AG20443 (cell line): ENCODE measurements at regions not wholly inside any gene's neighbourhood (a gene's known extent, or its start where the extent isn't known, plus 50 kb on each side); places are given as distances from the start of the nearest gene placed in this dataset.
"Not testable (repeated sequence)": the region's sequence is repeated elsewhere in the genome, so short reads cannot be mapped to it uniquely, and the experiment has no call there.

Experiments used
- DNase-seq: peaks from one replicate; pipeline ENCODE4 v3.0.0; 2012; ENCODE audit warnings: low spot score, mixed read lengths

DNA sequence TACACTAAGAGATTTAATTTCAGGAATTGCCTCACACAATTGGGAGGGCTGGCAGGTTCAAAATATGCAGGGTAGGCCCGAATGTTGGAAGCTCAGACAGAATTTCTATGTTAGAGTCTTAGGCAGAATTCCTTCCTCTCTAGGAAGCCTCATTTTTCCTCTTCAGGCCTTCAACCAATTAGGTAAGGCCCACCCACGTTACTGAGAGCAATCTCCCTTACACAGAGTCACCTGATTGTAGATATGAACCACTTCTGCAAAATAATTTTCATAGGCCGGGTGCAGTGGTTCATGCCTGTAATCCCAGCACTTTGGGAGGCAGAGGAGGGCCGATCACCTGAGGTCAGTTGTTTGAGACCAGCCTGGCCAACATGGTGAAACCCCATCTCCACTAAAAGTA lies 50.2 kb upstream of the HIVEP1 start:
- no peak for DNase-seq

DNA sequence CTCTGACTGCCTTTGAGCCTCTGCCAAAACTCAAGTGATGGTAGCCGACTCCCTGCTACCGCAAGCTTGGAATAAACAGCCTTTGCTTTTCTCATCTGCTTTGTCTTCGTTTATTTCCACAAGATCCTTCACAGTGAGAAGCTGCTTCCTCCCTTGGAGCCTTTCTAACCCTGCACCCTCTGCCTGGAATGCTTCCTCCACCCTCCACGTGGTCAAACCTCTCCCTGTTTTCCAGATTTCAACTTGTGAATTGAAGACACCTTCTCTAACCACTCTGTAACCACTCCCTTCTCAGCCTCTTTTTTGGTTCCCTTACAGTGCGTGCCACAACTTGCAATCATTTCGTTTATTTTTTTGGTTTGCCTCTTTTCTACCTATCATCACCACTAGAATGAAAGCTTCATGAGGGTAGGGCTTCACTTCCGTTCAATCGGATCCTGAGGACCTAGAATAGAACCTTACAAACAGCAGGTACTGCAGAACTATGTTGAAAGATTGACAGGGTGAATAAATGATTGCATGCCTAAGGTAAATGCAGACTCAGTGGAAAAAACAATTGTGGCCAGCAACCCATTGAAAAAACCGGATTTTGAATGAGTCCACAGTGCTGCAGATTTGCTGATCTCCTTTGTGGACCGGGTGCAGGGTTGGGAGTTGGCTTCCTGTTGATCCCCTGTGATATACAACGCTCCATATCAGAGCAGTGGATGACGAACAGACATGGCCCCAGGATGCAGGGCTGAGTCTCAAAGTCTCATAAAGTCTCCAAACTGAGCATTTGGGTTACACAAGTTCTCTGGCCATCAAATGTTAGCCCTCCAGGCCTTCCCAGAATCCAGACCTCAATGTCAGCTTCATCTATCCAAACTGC lies 51.0 kb upstream of the HIVEP1 start:
- no peak for DNase-seq

DNA sequence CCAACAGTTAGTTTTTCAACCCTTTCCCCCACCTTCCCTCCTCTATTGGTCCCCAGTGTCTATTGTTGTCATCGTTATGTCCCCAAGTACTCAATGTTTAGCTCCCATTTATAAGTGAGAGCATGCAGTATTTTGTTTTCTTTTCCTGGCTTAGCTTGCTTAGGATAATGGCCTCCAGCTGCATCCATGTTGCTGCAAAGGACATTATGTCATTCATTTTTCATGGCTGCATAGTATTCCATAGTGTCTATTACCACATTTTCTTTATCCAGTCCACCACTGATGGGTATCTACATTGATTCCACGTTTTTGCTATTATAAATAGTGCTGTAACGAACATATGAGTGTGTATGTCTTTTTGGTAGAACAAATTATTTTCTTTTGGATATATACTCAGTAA lies 55.3 kb upstream of the HIVEP1 start:
- DNase-seq: no peak

DNA sequence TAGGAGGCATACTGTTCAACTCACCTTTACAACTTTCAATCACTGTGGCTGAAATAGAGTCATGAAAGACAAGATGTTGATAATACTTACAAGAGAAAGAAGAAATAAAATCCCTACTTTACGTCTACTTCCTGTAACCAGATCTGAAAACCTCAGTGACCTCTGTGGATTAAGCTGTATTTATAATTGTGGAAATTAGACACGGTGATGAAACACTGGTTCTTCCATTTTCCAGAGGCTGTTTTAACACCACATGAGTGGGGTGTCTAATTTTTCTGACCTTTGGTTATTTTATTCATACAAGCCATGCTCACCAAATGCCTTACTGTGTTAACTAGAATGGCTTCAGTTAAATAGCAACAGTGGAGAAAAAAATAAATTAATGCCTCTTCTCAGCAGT lies 58.5 kb upstream of the HIVEP1 start:
- no peak for DNase-seq

DNA sequence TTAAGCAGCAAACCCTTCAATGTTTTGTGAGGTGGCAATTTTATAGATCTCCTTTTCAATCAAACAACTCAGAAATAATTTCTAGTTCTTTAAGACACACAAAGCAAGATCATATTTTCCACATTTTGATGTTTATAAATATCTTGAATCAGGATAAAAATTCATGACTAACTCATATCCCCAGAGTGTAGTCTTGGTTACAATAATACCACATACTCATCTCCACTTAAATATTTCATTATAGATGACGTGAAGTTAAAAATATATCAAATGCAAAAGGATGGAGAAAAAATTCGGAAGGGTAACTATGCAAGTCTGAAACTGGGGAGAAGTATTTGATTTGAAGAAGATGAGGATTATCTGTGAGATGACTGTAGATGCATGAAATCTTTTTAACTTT lies 59.8 kb upstream of the HIVEP1 start:
- no peak for DNase-seq

DNA sequence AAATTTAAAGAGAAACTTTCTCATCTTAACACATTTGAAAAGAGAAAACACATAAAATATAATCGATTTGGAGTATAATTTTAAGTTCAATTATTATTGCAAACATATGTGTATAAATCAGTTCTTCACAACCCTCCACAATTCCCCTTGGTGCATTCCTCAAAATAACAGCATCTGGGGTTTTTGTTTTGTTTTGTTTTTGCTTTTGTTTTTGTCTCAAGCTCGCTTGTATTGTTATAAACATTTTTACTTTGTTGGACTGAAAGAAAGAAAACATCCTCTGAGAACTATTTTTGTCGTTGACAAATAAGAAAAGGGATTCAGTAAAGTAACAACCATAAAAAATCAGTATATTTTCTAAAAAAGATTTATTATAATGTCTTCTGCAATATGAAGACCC lies 60.2 kb upstream of the HIVEP1 start:
- DNase-seq: no peak

DNA sequence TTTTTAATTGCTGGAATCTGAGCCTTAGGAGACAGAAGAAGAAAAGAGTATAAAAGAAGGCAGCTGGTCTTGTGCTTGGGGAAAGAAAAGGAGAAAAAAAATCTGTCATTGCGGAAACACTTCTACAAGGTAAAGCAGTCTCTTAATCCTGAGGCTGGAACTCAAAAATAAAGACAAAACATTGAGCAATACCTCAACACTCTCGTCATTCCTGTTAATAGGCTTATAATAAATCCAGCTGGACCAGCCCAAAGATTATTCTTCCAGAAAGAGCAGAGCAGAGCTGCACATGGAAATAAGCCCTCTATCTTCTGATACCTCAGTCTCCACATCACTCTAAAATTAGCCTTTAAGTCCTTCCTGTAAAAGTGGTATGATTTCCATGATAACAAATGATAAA lies 62.0 kb upstream of the HIVEP1 start:
- no peak for DNase-seq

DNA sequence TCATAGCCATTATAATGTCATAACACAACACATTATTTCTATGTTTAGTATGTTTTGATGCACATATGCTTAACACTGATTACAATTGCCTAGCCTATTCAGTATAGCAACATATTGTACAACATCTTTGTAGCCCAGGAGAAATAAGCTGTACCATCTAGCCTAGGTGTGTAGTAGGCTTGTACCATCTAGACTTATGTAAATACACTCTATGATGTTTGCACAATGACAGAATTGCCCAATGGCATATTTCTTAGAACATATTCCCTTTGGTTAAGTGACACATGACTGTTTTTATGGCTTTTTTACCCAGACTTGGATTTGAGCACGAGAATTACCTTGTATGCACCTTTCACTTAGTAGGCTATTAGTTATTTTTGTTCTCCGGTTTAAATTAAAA lies 64.5 kb upstream of the HIVEP1 start:
- no peak for DNase-seq

DNA sequence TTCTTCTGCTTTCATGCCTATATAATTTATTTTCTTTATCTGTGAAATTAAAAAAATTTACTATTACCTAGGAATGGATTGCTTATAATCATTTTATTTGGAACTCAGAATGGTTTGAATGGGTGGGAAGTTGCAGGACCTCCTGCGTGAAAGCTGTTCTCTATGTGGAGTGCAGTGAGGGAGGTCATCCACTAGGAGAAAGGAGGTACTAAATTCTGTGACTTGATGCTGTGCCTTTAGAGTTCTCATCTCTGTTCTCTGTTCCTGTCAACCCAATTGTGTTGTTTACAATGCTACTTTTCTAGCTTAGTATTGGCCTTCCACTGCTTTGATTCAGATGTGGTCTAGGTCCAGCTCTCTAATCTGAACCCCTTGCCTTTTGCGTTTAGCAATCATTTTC lies 65.0 kb upstream of the HIVEP1 start:
- no peak for DNase-seq

DNA sequence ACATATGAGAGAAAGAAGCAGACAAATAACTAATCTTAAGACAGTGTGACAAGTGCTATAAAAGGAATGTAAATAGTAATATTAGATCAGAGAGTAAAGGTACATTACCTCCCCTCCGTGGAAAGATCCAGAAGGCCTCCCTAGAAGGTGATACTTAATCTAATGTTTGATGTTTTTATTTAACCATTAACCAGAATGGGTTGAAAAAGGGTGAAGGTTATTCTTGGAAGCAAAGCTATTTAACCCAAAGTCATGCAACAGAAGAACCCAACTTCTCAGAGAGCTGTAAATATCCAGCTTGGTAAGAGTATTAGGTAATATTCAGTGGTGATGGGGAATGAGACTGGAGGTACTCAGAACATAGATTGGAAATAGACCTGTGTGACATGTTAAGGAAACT lies 68.0 kb upstream of the HIVEP1 start:
- DNase-seq: no peak

DNA sequence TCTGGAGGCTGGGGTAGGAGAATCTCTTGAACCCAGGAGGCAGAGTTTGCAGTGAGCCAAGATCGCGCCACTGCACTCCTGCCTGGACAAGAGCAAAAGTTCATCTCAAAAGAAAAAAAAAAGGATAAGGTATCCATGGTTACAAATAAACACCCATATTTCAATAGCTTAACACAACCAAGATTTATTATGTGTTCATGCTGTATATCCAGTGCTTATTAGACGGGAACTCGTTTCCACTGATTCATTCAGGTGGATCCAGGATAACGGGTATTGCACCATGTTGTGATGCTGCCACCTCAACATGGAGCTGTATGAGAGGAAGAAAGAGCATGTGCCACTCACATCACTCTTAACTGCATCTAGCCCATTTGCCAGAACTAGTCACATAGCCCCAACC lies 69.1 kb upstream of the HIVEP1 start:
- no peak for DNase-seq

DNA sequence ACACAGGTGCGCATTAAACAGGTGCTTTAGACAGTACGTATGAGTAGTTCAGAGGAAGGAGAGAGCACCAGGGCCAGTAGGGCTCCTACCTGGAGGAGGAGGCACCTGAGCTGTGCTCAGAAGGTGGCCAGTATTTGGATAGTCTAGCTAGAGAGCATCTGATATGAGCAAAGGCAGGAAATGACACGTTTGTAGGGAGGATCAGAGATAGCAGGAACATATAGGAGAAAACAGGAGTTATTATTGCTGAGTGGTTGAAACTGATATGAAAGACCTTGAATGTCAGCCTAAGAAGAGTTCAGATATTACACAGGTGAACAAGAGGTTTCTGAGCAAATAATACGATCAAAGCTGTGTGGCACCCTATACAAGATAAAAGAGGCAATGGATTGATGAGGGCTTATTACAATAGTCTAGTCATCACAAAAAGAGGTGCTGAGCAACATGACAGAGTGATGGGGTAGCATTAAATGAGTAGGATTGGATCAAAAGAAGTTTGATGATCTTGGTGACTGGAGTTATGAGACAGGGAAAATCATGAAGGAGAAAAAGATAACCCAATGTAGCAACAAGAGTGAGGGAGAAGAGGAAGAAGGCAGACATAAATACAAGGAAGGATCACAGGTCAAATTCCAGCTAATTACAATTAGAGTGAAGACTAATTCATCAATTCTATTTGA lies 69.8 kb upstream of the HIVEP1 start:
- DNase-seq: no peak

DNA sequence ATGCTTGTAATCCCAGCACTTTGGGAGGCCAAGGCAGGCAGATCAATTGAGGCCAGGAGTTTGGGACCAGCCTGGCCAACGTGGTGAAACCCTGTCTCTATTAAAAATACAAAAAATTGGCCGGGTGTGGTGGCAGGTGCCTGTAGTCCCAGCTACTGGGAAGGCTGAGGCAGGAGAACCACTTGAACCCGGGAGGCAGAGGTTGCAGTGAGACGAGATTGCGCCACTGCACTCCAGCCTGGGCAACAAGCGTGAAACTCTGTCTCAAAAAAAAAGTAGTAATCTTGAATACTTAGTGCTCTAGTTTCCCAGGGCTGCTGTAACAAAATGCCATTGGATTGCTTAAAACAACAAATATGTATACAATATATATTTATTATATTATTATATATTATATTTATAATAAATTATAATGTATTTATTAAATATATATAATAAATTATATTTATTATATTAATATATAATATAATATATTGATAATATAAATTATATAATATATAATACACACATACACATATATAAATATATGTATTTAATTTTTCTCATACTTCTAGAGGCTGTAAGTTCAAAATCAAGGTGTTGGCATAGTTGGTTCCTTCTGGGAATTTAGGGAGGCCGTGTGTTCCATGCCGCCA lies 71.5 kb upstream of the HIVEP1 start:
- DNase-seq: not testable (repeated sequence)

DNA sequence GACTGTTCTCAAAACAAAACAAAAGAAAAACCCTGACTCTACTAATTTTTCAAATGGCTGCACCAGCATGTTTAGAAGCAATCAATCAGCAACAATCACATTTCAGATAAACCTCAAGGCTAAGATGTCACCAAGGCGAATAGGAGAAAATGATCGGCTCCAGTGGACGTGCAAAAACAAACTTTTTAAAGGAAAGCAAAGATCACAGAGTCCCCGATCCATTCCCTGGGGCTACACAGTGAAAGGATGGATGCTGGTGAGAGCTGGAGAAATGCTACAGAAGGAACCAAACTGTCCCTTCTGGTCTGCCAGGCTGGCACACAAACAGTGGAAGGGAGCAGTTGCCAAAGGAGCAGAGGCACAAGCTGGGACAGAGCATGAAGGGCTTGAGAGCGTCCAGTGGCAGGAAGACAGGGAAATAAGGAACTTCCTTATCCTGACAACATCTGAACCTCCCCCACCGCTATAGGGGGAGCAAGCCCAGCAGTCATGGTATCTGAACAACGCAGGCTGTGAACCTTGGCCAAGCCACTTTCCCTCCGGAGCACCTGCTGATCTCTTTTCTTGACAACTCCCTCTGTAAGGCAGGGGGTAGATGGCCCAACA lies 73.7 kb upstream of the HIVEP1 start:
- DNase-seq: no peak

DNA sequence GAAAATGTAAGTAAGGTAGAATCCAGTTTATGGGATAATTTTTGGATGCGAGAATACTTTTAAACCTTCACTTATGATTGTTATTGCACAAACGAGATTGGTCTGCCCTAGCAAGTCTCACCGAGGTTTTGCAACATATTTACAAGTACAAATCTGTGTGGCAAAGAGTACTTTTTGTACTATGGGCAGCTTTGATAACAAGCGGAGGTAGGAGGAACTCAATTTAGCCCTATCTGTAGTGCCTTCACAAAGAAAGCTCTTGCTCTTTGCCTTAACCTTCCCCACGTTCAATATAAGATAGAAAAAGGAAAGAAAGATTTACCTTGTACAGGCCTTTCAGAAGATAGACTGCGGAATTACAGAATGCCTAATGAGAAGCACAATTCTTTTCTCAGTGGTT lies 77.5 kb upstream of the HIVEP1 start:
- DNase-seq: no peak

DNA sequence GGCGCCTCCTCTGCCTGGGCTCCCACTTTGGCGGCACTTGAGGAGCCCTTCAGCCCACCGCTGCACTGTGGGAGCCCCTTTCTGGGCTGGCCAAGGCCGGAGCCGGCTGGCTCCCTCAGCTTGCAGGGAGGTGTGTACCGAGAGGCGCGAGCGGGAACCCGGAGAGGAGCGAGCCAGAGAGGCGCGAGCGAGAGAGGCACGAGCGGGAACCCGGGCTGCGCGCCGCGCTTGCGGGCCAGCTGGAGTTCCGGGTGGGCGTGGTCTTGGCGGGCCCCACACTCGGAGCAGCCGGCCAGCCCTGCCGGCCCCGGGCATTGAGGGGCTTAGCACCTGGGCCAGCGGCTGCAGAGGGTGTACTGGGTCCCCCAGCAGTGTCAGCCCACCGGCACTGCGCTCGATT lies 79.2 kb upstream of the HIVEP1 start:
- DNase-seq: not testable (repeated sequence)

DNA sequence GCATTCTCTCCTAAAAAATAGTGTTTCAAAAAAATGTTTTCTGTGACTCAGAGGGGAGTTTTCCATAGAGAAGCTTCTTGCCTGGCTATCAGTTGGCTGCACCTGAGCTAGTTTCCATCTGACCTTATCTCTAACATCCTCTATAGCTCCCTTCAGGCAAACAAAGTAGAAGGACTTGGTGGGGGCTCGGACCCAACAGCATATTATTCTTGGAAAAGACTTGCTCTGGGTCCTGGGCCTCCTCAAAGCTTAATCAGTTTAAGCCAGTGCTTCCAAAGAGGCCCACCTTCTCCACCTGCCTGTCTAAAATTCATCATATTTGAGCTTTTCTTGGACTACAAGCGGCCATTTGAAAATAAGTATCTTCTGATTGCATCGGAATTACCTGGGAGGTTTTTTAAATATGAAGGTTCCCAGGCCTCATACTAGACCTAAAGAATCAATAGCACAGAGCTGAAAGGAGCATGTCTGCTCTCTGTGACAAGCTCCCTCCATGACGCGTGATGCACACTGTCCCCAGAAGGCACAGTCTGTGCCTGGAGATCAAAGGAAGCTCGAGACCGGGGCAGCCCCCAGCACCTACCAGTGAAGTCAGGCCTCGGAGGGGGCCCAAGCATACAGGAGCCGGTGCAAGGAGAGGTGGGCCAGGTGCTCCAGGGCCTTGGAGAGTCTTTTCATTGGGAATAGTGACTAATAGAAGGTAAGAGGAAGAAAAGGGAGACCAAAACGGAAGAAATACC lies 80.6 kb upstream of the HIVEP1 start:
- DNase-seq: no peak

DNA sequence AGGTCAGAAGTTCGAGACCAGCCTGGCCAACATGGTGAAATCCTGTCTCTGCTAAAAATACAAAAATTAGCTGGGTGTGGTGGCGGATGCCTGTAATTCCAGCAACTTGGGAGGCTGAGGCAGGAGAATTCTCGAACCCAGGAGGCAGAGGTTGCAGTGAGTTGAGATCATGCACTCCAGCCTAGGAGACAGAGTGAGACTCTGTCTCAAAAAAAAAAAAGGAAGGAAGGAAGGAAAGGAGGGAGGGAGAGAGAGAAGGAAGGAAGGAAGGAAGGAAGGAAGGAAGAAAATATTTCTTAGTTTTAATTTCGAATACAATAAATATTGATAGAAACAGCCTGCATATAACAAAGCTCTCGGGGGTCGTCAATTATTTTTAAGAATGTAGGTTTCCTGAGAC lies 81.3 kb upstream of the HIVEP1 start:
- DNase-seq: not testable (repeated sequence)

DNA sequence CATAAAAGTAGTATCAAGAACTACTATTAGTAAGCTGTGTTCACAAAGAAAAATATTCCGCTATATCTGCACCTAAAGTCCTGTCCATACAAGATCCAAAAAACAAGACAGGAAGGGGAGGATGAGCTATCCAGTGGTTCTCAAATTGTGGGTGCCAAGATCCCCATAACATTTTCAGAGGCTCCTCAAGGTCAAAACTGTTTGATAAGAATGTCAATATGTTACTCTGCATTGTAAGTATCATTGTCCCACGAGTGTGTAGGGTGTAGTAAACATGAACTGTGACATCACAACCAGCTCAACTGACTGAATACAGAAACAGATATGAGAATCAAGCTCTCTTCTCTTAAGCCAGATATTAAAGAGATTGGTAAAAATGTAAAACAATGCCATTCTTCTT lies 81.9 kb upstream of the HIVEP1 start:
- DNase-seq: no peak

DNA sequence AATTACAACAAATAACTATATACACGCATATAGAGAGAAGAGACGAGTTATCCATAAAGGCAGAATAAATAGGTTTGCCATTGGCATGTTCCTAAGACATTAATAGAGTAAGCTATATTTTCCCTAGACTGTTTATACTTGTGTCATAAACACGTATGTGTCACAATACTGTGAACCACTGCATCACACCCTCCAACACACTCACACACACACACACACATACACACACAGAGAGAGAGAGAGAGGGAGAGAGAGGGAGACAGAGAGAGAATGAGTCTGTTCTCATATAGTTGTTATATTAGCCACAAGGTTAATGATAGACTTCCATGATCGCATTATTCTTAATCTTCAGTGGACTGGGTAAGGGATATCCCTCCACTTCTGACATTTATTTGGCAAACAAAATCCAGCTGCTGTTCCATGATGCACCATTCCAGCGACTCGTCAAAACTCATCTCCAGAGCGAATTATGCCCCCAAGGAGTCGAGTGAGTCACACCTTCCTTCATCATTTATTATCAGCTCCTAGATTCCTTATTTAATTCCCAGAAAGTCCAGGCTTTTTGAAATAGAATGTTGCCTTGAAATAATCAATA lies 82.8 kb upstream of the HIVEP1 start:
- no peak for DNase-seq

DNA sequence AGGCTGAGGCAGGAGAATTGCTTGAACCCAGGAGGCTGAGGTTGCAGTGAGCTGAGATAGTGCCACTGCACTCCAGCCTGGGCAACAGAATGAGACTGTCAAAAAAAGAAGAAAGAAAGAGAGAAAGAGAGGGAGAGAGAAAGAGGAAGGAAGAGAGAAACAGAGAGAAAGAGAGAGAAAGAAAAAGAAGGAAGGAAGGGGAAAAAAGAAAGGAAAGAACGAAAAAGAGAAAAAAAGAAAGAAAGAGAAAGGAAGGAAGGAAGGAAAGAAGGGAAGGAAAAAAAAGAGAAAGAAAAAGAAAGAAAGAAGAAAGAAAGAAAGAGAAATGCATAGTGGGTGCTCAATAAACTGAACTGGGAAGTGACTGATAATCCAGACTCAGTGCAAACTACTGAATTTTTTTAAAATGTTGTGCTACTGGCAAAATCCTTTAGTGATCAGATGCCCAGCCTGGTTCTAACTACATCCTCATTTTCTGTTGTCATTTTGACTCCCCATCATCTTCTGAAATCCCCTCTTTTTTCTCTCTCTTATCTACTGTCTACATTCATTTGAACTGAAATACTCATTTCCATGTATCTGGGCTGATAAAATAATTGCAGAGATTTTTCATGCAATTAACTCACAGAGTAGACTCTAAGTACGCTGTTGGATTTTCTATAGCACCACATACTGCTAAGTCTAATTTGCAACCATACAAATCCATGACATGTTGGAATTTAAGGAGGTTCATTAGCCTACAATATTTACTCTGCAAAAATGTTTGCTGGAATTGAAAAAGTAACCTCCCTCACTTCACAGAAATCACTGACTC lies 85.3 kb upstream of the HIVEP1 start:
- no peak for DNase-seq
